ENCODE measurements at regions not wholly inside any gene's neighbourhood (a gene's known extent, or its start where the extent isn't known, plus 50 kb on each side); places are given as distances from the start of the nearest gene placed in this dataset.

DNA sequence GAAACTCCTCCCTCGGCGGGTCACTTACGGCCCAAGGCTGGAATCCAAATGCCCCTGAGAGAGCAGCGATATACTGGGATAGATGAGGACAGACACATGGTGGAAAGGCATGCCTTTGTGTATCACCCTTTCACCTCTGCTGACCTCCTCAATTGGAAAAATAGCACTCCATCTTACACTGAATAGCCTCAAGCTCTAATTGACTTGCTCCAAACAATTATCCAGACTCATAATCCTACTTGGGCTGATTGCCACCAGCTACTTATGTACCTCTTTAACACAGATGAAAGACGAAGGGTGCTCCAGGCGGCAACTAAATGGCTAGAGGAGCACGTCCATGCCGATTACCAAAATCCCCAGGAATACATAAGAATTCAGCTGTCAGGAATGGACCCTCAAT lies 1142.2 kb downstream of the ARAP2 start:
- no peak for DNase-seq

DNA sequence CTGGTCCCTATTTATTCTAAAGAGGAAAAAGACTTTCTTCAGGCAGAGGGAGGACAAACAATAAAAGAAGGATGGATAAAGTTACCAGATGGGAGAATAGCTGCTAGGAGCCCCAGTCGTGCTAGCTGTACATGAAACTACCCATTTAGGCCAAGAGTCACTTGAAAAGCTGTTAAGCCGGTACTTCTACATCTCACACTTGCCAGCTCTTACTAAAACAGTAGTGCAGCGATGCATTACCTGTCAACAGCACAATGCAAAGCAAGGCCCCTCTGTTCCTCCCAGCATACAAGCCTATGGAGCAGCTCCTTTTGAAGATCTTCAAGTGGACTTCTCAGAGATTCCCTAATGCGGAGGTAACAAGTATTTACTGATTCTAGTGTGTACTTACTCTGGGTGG lies 1138.8 kb downstream of the ARAP2 start:
- no peak for DNase-seq

DNA sequence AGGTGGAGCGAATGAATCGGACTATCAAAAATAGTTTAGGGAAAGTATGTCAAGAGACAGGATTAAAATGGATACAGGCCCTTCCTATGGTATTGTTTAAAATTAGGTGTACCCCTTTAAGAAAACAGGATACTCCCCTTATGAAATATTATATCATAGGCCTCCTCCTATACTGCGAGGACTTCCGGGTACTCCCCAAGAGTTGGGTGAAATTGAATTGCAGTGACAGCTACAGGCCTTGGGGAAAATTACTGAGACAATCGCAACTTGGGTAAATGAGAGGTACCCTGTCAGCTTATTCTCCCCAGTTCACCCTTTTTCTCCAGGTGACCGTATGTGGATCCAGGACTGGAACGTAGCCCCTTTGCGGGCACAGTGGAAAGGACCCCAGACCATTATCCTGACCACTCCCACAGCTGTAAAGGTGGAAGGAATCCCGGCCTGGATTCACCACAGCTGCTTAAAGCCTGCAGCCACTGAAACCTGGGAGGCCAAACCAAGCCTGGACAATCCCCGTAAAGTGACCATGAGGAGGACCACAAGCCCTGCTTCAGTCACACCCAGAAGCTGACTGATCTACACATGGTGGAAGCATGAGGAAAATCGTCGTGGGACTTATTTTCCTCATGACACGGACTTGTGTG lies 1138.1 kb downstream of the ARAP2 start:
- no peak for DNase-seq

DNA sequence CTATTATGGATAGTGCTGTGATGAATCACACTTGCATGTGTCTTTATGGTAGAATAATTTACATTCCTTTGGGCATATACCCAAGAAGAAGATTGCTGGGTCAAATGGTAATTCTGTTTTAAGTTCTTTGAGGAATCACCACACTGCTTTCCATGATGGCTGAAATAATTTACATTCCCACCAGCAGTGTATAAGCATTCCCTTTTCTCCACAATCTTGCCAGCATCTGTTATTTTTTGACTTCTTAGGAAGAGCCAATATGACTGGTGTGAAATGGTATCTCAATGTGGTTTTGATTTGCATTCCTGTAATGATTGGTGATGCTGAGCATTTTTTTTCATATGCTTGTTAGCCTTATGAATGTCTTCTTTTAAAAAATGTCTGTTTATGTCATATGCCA lies 1120.2 kb downstream of the ARAP2 start:
- peak; percentile 13 for DNase-seq

DNA sequence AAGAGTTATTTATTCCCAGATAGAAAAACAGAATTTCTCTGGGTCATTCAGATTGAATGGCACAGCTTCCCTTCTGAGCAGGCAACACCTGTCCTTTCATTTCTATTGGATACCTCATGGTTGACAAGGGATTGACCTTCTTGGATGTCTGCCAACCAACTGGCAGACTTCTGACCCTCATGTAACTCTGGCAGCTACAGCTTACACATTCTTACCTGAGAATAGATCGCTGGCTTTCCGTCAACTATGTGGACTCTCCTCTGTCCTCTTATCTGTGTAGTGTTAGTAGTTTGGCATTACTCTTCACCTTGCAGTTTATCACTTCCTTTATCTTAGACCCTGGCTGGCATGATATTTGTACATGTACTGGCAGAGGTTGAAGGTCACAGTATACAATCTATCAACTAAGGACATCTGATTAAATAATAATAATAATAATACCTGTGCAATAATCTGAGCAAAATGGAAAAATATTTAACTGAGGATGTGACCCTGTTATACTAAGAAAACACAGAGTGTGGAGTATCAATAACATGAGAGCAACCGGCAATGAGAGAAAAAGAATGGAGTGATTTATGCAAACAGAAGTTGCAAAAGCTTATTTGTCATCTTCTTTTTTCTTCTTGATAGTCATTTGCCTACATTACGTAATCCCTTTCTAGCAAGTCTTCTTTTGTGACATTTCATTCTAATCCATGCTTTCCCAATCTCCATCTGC lies 1118.2 kb downstream of the ARAP2 start:
- DNase-seq: no peak

DNA sequence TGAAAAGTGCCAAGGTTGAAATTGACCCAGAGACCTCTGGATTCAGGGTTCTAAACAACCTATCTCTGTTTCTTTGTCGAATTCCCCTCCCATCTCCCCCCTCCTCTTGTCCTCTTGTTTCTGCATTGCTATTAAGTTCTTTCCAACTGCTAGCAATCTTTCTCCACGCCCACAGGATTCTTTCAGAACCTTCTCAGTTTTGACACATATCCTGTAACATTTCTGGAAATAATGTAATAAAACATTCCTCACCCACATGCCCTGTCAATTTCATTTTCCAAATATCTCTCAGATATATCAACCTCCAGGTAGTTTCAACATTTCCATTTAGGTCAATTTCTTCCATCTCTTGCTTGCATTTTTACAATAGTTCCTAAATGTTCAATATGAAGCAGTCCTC lies 1105.9 kb downstream of the ARAP2 start:
- DNase-seq: no peak

DNA sequence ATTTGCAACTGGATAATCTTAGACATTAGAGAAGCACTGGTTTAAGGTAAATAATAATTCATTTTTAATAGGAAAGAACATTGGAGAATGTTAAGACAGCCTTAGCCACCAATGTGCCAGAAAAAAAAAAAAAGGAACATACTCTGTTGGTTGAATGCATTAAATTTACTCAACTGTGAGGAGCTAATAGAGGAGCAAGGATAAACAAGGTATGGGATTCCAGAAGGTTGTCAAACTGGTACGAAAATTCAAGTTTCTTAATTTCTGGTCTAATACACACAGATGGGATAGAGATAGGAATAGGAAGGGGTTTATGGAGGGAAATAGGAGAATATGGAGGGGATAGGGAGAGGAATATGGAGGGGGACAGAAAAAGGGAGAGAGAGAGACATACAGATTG lies 1096.6 kb downstream of the ARAP2 start:
- DNase-seq: no peak

DNA sequence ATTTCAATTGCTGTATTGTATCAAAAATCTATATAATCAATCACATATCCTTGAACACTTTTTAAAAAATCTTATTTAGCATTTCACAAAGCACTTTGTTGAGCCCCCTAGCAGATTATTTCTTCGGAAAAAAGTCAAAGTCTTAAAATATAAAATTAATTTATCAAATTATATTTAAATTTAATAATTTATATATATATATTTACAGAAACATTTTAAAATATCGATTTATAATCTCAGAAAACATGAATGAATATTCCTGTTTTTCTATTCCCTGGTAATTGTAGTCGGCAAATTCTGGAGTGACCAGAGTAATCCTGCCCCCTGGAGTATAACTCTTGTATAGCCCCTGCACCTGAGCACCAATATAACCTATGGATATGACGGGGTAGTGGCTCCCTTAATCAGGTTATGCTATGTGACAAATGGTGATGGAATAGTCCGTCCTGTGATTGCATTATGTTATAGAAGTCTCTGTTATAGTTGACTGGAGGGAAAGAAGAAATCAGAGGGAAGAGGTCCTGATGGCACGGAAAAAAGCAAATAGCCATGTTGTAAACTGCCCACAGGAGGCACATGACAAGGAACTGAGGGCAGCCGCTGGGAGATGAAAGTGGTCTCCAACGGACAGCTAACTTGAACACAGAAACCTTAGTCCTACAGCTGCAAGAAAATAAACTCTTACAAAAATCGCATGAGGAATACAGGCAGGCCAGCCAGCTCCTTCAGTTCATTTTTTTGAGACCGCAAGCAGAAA lies 1092.3 kb downstream of the ARAP2 start:
- no peak for DNase-seq

DNA sequence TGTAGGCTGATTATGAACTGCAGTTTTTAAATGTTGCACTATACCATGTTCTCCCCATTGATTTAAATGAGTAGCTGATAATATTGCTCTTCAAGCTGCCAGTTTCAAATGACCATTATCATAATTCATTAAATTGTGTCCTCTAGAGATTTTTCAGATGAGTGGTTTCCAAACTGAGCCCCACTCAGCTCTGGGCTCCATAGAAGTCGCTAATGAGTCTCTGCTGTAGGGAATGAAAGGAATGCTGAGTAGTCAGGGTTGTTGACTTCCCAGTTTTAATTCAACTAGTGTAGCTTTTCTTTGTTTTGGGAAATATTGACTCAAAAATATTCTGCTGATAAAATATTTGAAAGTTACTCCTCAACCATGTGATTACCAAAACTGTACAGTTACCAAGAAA lies 1081.1 kb downstream of the ARAP2 start:
- no peak for DNase-seq

DNA sequence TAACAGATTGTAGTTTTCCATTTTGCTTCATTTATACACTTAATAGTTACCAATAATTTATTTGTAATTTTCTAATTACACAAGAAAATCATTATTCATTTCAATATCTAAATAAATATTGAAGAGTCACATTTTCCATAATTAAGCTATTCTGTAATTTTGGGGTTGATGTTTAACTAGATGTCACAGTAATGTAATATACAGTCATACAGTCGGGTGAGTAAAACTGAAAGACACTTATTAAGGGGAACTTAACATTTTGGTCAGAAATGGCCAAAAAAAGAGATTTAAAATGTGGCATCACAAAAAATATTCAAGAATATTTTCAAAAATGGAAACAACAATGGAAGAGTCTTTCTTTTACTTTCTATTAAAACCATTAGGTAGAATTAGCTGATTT lies 1080.3 kb downstream of the ARAP2 start:
- DNase-seq: no peak

DNA sequence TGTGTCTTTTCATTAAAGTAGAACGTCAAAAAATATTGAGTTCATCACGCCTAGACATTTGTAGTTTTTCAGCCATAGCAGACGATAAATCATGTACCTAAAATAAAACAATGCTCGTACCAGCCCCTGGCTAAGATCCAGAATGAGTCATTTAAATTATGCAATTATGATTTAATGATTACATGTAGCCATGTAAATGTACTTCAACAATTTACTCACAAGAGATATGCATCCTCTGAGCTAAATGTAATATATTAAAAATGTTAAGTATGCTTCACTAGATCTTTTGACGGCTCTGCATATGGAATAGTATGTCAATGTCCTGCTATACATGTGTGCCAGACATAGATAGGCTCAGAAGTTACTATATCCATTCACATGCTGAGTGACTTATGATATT lies 1077.8 kb downstream of the ARAP2 start:
- DNase-seq: no peak

DNA sequence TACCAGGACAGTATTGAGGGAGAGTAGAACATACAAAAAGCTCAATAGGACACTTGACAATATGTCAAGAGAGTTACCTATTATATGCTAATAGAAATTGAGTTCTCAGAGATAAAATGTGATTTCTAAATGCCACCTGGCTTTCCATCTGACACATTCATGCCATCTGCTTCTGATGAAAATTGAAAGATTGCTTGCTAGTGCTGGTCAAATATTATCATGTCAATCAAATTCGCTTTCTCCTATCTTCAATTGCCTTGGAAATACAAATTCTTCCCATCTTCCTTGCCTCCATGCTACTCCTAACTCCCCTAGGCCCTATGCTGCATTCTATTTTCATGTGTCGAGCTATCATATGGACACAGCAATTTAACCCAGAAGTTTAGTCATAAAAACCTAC lies 1076.9 kb downstream of the ARAP2 start:
- no peak for DNase-seq

DNA sequence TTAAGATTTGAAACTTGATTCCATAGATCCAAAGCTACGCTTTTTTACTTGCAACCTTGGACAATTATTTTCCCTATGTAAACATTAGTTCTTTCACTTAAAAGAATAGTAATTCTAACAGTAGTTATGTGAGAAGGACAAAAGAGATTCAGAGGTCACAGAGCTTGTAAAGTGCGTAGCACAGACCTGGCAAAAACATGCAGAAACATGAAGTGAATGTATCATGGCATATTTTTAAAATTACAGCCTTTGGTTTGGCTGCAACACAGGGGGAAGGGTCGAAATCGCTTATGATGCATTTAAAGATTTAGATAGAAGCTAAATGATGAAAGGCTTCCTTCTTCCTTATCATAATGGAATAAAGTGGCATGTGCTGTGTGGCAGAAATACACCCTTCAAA lies 1068.8 kb downstream of the ARAP2 start:
- no peak for DNase-seq

DNA sequence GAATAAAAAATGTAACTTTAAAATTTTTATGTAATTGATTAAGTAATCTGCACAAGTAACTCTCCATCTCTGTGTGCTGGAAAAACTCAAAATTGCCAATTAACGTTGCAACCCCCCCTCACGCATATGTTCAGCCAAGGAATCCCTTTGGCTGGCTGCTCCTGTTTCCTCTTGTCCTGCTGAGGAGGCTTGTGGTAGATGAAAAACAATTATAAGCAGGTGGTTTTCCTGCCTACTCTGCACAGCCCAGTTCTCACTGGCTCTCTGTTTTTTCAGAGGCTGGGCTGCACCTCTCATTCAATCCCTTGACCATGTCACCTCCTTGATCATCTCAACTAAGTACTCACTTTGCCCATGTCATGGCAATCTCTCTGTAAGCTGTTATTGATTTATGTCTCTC lies 1068.4 kb downstream of the ARAP2 start:
- DNase-seq: no peak

DNA sequence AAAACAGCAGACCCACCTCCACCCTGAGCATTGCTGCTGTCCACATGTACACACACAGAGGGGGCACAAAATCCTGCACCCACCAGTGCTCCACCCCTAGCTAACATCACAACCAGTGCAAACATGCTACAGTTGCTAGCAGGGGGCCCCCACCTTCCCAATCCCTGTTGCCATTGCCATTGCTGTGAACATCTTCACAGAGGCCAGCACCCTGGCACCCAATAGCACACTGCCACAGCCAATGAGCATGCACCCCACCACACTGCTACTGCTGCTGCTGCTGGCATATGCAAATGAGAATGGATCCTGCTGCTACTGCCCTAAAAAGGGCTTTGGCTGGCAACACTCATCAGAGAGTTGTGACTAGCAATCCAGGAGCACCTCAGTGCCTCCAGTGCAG lies 1061.9 kb downstream of the ARAP2 start:
- DNase-seq: no peak

DNA sequence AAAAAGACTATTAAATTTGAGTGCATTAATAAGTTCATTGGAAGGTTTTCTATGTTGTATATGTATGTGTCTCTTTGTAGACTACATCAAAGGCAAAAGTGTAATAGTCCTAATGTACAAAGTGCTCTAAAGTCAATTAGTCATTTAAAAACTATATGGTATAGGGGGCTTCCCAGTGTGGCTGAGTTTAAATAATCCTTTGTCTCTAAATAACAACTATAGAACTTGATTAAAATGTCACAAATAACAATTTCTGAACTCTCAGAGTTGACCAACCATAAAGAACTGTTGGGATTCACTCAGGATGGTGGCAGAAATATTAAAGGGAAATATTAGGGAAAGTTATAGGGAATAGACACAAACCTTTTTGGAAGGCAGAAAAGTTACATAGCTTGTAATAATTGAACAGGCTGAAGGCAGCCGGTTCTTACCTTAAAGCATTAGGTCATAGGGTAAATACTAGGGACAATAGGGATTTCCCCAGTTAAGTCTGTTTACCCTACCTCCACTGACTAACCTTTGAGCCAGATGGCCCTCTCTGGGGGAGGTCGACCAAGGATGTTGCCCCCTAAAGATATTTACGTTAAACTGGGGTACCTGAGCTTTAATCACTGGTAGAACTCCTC lies 1054.2 kb downstream of the ARAP2 start:
- no peak for DNase-seq

DNA sequence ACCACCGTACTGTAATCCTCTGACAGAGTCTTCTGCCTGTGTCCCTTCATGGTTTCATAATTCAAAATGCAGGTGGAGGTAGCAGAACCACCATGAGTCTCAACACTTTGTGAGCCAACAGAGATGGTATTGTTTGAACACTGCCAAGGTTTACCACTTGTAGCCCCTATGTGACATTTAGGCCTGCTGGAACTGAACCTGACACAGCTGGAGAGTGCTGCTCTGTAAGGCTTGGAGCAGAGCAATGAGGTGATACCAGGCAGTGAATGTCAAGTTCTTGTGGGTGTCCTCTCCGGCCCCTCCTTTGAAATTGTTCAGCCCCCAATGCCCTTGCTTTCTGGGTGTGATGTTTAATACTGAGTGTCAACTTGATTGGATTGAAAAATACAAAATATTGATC lies 1042.9 kb downstream of the ARAP2 start:
- DNase-seq: no peak

DNA sequence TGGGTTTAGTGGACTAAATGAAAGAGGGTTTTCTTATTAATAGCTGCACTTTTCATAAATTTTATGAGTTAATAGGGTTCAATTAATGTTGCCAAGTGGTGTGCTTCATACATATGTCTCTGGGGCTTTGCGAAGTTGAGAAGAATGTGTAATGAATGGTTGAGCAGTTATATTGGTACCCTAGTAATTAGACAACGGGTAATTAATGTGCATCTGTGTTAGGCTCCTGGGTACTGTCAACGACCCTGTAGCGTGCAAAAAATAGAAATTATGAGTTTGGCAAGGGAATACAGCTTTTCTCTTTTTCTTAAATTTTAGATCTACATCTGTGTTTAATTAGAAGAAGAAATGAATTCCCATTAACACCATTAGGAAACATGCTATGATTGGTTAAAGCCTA lies 1027.7 kb downstream of the ARAP2 start:
- DNase-seq: no peak

DNA sequence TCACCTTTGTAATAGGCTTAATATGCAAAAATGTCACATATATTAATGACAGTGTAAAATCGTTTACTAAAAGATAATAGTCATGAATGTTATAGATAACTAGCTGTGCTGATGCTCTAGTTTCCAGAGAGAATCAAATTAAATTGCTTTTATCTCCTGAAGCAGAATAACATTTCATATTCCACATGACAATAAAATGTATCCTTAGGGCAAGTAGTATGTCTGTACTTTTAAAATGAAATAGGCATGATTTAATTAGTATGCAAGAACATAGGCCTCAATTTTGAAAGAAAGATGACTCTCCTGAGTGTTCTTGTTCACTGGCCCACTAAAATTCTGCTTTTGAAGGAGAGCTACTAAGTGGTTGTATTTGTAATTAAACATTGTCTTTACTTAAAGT lies 1027.0 kb downstream of the ARAP2 start:
- no peak for DNase-seq

DNA sequence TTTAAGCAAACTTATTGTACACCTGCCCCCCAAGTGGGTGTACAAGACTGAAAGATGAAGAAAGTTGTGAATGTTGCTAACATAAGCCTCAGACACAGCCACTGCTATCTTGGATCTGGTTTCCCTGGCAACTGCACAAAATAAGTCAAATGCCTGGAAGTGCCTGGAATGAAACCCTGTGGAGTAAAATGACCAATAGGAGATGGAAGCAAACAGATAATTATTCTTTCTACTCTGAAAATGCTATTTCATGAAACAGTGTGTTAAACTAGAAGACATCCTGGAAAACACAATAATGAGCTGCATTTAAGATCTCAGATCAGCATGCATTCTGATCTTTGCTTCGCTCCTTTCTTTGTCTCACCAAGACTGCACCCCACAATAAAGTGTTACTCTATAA lies 1016.0 kb downstream of the ARAP2 start:
- no peak for DNase-seq

DNA sequence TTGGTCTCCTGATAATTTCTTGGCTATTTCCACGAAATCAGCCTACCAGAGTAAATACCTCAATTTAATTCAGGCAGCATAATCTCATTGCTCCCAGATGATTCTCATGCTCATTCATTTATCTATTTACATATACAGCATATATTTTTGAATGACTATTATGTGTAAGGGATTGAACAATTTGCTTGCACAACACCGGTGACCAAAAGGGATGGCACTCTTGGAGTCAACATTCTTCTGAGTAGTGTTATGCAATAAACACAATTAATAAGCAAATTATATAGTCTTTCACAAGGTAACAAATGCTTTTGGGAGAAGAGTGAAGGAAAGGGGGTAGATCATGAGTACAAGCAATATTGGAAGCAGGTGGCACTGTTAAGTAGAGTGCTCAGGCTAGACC lies 1015.3 kb downstream of the ARAP2 start:
- DNase-seq: no peak

DNA sequence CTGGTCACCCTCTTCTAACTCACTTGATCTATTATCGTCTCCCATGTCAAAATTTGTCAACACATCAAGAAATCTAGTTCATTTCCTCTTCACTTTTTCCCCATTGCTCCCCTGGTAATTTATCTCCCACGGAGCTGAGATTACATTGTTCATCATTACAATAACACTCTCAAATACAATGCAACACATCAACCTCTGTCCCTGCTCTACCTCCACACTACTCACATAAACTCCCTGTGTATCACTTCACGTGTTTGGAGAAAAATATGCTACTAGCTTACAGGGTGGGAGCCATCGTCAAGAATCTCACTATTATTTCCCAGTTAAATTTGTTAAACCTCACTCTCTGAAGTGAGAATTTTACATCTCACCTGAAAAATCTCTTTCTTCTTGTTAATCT lies 1006.4 kb downstream of the ARAP2 start:
- no peak for DNase-seq

DNA sequence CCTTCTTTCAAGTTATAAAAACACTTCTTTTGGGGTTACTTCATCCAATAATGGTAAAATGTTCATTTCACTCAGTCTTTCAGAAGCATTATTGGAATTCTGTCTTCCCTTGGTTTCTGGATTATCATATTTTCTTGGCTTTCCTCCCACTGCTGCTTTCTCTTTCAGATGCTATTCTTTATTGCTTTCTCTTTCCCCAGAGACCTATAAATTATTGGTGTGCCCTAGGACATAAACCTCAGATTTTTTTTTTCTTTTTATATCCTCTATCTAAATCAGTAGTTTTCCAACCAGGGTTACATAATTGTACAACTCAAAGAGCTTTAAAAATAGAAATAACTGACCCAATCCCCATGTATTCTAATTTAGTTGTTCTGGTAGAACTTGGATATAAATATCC lies 1005.5 kb downstream of the ARAP2 start:
- DNase-seq: no peak

DNA sequence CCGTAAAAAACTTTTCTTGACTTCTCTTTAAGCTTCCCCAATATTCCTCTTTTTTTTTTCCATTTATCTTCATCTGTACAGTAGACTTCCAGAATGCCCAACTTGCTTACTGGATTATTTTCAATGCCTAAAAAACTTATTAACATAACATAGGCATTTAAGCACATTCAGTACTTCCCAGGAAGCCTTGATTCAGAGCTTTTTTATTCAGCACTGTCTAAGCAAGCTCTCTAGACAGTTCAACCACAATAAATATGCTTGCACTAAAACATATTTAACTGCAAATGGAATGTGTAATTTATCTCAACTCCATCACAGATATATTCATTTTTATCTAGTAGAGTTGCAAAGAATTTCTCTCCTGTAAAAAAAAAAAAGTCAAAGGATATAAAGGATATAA lies 997.8 kb downstream of the ARAP2 start:
- DNase-seq: no peak
